ENCODE measurements at regions not wholly inside any gene's neighbourhood (a gene's known extent, or its start where the extent isn't known, plus 50 kb on each side); places are given as distances from the start of the nearest gene placed in this dataset.

GRCh38 chr1:96967311-96967710 lies 245.7 kb downstream of the PTBP2 start:
- DNase-seq = no peak
- Histone ChIP-seq H3K4me1 (ENCODE audit: insufficient read depth, low read length) (no peaks in the 10 kb centered on the region), H2BK12ac (ENCODE audit: insufficient read length, low read depth, low read length) (no peak overlapping the region), H3T11ph (ENCODE audit: low read length) (no peak overlapping the region), H4K8ac (replicated peaks; ENCODE audit: insufficient read length, low read depth, low read length) (no peak overlapping the region), H4K91ac (ENCODE audit: insufficient read length, low read depth, low read length) (no peak overlapping the region), H4K20me1 (ENCODE audit: control insufficient read depth, insufficient read depth, insufficient read length) (no peaks in the 10 kb centered on the region), H2BK15ac (ENCODE audit: low read depth, low read length) (no peak overlapping the region), H3K27ac (ENCODE audit: insufficient read length, low read depth, low read length) (no peak overlapping the region), H3K14ac (ENCODE audit: insufficient read depth, low read length) (no peak overlapping the region), H4K5ac (ENCODE audit: insufficient read length, low read depth, low read length) (no peak overlapping the region), H3K9ac (ENCODE audit: extremely low read depth, insufficient read length, low read length) (no peak overlapping the region), H3K18ac (ENCODE audit: insufficient read length, low read depth, low read length) (no peak overlapping the region), H2AK5ac (ENCODE audit: insufficient read length, low read length) (no peak overlapping the region), H3K79me1 (ENCODE audit: insufficient read depth, low read depth, low read length, poor library complexity, severe bottlenecking) (no peaks in the 10 kb centered on the region), H3K27me3 (ENCODE audit: insufficient read depth, low read length) (no peaks in the 10 kb centered on the region), H3K56ac (ENCODE audit: insufficient read length, low read depth, low read length) (no peak overlapping the region), H2AFZ (ENCODE audit: low read length) (no peak overlapping the region), H3K9me3 (ENCODE audit: control insufficient read depth, low read depth, low read length) (no peaks in the 10 kb centered on the region), H2BK20ac (ENCODE audit: low read depth, low read length, poor library complexity, severe bottlenecking) (no peak overlapping the region), H3K4ac (ENCODE audit: low read depth, low read length) (no peak overlapping the region), H3K4me2 (ENCODE audit: insufficient read depth, insufficient read length, low read length) (no peak overlapping the region), H2BK120ac (ENCODE audit: low read depth, low read length, poor library complexity, severe bottlenecking) (no peak overlapping the region), H3K79me2 (ENCODE audit: insufficient read depth, low read length) (no peaks in the 10 kb centered on the region), H3K23me2 (ENCODE audit: insufficient read length, low read depth, low read length, poor library complexity, severe bottlenecking) (no peaks in the 10 kb centered on the region), H3K23ac (ENCODE audit: insufficient read length, low read depth, low read length) (no peak overlapping the region), H2BK5ac (ENCODE audit: insufficient read length, low read length) (no peak overlapping the region)
- no peaks in the 10 kb centered on the region; a peak in 1 of 5 replicates for H3K9me3 Mint-ChIP-seq
- no peak for TF ChIP-seq CTCF (conservative IDR thresholded peaks at IDR 0.05)
- H3K27me3 Mint-ChIP-seq (ENCODE audit: low read depth) = no peaks in the 10 kb centered on the region
- H3K4me3 Mint-ChIP-seq = no peak overlapping the region
- H3K4me1 Mint-ChIP-seq = no peaks in the 10 kb centered on the region
- no CpG with 5 or more reads among the region's 8 CpGs for WGBS (ENCODE audit: extremely low coverage, insufficient read length, low lambda C conversion rate)
- no peaks in the 10 kb centered on the region for H3K36me3 Mint-ChIP-seq (ENCODE audit: insufficient read depth in 1 of 3, low read depth in 3 of 3)
- H3K27ac Mint-ChIP-seq = no peak overlapping the region; a peak in 1 of 7 replicates

Measured in H9 (cell line).